ENCODE measurements at regions not wholly inside any gene's neighbourhood (a gene's known extent, or its start where the extent isn't known, plus 50 kb on each side); places are given as distances from the start of the nearest gene placed in this dataset.

DNA sequence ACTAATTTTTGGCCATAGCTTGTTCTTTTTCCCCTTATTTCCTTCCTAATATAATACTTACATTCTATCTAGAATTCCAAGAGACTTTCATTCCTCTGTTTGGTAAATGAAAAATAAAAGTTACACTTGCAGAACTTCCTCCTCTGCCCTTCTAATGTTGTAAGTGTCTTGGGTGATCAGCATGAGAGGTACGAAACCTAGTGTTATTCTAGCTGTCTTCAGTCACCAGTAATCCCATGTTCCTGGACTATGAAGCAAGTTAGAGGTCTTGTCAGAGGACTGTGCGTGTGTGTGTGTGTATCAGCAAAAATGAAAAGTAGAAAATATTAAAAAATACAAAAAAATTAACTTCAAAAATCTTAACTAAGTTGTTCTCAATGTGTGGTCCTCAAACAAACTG is 307.0 kb downstream of the SPRY2 start:
- no peak for DNase-seq (ENCODE audit: low read depth in 2 of 2)

DNA sequence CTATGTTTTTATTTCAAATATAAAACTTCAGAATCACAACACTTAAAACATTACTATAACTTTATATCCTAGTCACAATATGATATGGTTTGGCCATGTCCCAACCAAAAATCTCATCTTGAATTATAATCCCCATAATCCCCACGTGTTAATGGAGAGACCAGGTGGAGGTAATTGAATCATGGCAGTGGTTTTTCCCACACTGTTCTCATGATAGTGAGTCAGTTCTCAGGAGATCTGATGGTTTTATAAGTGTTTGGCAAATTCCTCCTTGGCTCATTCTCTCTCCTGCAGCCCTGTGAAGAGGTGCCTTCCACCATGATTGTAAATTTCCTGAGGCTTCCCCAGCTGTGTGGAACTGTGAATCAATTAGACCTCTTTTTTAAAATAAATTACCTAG is 307.6 kb downstream of the SPRY2 start:
- no peak for DNase-seq (ENCODE audit: low read depth in 2 of 2)

DNA sequence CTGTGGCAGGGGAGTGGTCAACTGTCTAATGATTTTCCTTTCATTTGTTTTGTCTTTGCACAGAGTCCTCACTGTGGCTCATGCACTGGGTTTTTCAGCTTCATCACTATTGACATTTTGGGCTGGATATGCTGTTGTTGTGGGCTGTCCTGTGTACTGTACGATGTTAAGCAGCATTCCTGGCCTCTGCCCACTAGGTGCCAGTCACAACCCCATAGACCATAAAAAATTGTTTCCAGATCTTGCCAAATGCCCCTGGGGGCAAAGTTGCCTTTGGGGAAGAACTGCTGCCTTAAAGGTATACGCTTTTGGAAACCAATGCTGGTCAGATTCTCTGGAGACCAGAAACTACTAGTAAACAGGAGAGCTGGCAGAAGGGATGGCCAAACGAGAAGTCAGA is 310.4 kb downstream of the SPRY2 start:
- no peak for DNase-seq (ENCODE audit: low read depth in 2 of 2)

DNA sequence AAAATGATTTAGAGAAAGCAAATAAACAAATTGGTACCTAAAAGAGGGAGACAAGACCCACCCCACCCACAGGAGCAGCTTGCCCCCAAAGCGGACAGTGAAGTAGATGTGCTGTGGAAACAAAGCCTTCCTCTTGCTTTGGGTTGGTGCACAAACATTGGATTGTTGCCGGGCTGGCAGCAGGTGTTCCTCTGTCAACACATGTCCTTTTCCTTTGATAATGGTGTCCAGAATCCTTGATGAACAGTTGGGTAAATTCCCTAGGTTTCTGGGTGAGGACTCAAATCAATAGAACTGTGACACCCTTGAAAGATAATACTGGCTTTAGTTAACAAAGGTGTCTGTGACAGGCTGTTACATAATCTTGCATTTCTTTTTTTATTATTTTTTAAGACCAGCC is 311.8 kb downstream of the SPRY2 start:
- DNase-seq (ENCODE audit: low read depth in 2 of 2) = no peak

DNA sequence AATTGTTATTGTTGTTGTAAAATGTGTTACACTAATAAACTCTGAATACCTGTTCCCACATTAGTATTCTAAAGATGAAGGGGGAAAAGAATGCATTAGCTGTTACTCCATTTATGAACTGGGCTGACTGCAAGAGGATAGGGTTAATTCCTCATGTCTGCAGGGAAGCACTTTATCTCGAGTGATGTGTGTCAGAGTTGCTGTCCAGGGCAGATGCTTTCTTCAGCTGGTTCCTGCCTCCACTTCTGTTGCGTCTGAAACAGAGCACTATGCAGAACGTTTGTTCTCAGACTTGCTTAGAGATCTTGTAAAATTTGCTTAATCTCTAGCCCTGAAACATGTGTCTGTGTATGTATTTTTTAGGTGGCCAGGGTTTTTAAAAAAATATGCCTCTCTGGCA is 318.8 kb downstream of the SPRY2 start:
- no peak for DNase-seq (ENCODE audit: low read depth in 2 of 2)

DNA sequence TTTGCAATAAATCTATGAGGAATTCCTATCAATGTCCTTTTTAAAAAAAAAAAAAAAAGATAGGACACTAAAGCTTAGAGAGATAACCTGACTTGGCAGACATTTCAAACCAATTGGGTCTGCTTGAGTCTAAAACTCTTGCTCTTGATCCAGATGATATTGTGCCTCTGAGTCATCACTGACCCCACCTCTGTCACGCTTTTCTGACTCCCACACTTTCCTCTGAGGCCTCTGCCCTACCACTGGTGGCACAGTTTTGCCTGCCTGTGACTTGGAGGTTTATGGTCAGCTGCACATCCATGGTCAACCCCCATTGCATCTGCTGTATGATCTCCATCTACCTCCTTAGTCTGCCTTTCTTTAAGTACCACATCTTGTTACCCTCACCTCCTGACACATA is 328.7 kb downstream of the SPRY2 start:
- no peak for DNase-seq (ENCODE audit: low read depth in 2 of 2)

DNA sequence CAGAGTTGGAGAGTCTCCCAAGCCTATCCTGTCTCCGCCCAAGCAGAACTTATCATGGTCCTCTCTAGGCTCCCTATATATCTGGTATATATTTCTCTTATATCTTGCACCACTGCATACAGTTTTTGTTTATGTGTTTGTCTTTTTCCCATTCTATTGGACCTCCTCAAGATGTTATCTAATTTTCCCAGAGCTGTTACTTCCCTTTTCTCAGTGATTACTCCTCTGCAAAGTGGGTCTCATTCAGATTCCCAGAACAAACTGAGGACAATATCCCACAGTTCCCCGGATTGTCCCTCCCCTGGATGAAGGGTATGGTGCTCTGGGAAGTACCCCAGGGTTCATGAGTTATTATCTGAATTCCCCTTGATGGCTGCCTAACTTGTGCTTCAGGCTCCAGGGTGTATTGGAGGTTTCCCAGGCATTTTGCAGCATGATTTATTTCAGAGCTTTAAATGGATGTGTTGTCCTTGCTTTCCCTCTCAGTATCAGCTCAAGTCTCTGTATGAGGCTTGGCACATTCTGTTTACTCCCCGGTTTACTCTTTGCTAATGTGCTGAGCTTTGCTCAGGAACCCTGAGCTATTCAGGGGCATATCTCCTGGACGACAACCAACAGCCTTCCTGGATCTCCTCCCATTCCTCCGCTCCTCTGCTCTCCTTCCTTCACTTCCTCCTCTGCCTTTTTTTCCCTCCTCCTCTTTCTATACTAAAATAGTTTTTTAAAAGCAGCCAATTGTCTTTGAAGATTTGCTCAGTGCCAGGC is 329.3 kb downstream of the SPRY2 start:
- no peak for DNase-seq (ENCODE audit: low read depth in 2 of 2)

DNA sequence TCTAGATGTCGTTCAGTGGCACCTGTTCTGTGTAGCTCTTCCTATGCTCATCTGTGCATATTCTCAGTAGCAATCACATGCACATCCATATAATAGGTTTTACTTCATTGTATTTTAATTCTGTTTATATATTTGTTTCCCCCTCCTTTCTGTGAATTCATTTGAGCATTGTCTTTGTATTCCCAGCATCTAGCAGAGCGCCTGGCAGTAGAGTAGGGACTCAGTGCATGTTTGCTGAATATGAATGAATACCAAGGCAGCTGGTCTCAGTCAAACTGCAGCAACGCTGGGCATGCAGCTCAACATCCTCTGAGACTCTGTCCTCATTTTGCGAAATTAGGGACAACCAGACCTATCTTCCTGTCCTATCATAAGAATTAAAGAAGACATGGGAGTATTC is 330.1 kb downstream of the SPRY2 start:
- DNase-seq (ENCODE audit: low read depth in 2 of 2) = no peak

DNA sequence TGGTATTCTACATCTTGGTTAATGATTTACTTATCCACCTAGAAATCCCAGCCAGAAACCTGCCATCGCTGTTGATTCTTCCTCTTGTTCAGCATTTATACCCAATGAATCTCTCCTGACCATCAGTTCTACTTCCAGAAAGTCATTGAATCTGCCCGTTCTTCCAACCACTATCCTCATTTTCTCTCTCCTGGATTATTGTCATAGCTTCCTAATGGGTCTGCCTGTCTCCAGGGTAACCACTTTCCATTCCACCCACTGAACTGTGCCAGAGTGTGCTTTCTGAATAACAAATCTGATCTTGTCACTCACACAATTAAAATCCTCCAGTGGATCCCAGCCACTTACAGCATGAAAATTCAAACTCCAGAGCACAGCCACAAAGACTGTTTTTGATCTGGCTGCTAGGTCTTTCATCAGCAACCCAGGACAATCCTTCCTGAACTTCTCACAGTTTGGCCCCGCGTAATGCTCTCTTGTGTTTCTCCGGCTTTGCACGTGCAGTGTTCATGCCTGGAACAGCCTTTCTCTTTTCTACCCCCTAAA is 330.6 kb downstream of the SPRY2 start:
- DNase-seq (ENCODE audit: low read depth in 2 of 2) = no peak

DNA sequence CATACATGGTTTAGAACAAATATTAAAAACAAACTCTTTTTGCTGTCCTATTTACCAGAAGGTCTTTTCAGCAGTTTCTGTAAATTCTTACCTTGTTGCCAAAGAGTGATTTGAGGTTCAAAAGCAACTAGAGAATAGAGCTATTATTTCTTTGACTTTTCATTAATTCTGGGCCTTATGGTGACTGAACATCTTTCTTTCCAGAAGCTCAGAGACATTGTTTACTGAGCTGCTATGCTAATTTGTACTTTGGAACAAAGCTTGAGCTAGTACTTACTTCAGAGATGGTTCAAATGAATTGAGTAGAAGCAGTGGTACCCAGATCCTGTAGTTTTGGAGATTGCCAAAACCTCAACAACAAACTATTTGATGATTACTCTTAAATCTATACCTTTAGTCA is 331.2 kb downstream of the SPRY2 start:
- no peak for DNase-seq (ENCODE audit: low read depth in 2 of 2)

DNA sequence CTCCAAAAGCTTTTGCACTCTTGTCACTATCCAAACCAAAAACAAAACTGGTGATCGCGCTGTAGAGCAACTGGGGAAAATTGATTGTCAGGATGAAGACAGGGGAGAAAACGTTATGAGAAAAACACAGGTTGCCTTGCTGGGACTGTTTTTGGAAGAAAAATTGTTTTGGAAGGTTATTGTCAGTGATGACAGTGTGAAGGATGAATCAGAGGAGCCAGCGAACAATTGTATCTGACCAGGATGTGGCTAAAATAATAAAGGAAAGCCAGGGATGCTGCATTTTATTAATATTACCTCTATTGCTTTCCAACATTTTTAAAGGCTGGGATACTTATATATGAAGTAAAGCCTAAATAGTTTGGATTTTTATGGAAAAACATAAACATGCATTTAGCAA is 334.0 kb downstream of the SPRY2 start:
- no peak for DNase-seq (ENCODE audit: low read depth in 2 of 2)

DNA sequence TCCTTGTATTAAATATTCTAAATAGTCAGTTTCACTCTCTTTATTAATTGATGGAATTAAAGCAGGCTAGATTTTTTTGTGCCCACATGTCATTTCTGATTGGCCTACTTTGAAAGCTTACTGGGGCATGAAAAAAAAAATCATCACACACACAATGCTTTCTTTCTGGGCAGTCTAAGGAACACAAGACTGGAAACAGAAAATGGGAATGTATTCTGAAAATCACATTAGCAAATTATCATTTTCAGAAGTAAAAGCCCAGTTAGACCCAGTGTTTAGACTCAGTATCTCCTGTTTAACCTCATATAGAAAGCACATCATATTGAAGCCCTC is 339.4 kb downstream of the SPRY2 start:
- DNase-seq (ENCODE audit: low read depth in 2 of 2) = no peak

DNA sequence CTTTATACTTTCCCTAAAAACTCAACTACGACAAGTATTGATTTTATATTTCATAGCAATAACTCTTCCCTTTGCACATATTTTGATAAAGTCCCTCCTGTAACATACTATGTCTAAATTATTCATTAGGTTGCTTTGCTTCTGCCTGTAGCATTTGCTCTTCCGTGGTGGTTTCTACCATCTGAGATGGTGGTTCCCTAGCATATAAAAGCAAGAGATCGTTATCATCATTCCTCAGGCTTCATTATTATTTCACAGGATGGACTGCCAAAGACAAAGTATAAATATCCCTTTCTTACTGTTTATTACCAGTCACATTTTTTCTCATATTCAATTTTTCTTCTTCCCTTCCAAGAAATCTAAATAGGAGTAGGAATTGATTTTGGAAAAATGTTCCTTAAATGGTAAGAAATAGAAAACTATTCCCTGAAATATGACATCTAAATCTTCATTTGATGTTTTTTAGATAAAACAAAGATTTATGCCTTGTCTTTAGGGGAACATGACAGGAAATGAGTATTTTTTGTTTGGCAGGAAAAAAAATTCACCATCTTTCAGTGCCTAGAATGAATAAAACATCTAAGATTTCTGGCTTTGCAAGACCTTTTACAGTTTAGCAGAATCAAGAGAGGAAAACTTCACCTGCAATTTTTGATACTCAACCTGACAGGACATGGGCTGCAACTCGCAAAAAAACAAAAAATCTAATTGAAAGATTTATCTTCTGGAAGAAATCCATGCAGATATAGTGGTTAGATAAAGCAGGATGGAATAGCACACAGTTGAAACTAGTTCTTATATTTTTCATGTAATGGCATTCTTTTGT is 340.0 kb downstream of the SPRY2 start:
- no peak for DNase-seq (ENCODE audit: low read depth in 2 of 2)

DNA sequence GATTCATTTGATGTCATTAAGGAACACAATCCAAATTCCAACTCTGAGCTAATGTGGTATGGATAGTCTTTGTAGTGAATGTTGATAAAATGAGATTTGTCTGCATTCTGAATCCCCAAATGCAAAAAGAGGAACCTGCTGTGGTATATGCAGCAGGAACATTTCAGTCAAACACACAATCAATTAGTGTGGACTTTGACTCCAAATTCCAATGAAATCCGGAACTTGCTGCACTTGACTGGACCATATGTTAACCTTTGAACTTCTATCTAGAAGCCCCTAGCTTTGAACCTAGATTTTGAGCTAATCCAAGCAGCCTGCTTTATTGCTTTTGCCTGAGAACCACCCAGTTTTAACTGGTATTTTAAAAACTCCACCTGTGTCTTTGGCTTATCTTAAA is 341.3 kb downstream of the SPRY2 start:
- DNase-seq (ENCODE audit: low read depth in 2 of 2) = no peak

DNA sequence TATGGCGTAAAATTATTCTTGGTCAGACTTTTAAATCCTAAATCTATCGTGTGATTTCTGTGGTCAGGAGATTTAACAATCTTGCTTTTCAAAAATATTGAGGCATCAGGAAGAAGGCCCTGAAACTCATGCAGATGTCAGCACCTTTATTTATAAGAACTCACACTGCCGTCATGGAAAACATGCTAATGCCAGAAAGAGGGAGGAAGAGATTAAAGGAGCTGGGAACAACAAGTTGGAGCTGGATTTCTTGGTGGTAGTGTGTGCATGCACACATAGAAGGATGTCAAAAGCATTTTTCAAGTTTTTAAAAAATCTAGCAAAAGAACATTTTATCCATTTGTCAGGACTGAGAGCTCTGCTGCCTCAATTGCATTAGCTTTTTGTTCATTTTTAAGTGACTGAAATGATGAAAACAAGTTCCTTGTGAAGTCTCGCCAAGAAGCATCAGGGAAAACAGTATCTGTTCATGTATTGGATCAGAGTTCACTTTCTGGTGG is 342.5 kb downstream of the SPRY2 start:
- no peak for DNase-seq (ENCODE audit: low read depth in 2 of 2)

DNA sequence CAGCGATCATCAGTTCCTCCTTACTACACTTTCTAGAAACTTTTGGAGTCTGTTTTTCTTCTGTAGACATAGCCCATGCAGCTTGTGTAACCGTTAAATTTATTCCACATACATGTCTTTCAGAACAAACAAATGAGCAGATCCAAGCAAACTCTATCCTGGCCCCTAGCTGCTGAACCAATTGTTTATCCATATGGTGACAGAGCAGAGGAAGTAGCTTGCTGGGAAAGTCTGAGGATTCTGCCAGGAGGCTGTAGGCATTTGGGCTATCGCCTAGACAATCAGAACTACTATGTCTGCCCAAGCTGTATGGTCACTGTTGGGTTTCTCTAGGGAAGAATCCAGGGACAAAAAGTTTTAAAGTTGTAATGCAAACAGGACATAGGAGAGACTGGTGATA is 343.7 kb downstream of the SPRY2 start:
- no peak for DNase-seq (ENCODE audit: low read depth in 2 of 2)

DNA sequence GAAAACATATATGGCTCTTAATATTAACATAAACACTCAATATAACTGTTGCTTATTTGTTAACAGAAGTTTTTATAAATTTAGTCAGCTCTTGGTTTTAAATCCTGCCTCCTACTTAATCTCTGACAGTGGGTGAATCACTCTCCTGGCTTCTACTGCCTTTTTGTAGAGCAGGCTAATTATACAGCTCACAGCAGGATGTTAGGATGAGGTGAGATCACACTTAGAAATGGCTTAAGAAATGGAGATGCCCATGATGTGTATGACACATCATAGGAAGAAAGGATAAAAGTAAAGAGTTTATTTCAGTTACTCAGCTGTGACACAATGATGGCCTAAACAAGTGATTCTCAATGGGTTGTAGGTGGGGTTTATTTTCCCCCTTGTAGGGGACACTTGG is 345.6 kb downstream of the SPRY2 start:
- no peak for DNase-seq (ENCODE audit: low read depth in 2 of 2)

DNA sequence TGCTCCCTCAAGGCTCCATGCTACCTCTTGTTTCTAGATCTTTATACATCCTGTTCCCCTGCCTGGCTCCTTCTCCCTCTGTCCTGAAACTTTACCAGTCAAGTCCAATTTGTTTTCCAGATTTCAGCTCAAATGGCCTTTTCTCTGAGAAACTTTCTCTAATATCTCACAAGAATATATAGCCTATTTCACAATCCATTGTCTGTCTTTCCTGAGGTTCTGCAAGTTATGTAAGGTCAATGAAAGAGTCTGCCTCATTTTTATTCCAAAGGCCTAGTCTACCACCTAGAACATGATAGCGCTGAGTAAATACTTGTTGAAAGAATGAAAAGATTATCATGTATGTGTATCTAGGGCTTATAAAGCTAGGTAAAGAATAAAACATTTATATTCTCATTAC is 348.8 kb downstream of the SPRY2 start:
- DNase-seq (ENCODE audit: low read depth in 2 of 2) = no peak

DNA sequence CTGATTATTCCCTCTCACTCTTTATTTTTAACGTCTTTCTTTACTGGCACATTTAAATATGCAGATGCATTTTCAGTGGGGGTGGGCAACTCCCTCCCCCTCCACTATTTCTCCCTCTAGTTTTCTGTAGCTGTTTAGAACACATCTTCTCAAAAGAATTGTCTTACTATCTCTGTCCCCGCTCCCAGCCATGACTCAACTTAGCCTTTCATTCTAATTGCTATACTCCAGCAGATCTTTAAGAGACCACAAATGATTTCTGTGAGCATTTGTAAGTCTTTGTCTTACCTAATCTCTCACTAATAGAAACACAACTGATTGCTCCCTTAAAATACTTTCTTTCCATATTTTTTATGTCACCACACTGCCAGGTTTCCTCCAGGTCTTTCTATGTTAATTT is 350.9 kb downstream of the SPRY2 start:
- no peak for DNase-seq (ENCODE audit: low read depth in 2 of 2)

DNA sequence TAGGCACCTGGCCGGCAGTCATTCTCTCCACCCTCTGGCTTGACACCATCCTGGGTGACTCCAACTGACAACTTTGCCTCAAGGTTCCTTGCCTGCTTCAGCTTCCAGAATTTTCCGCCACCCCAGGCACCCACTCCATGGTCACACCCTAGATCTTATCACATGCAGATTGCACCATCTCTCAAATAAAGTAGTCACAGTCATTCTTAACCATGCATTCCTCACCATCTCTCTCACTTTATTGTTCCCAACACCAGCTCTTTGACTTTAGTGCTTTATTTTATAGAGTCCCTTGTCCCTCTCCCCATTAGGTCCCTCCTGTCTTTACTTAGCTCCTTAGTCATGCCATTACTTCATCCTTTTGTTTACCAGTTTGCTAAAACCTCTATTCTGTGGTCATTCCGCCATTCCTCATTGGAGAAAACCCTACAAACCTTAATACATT is 351.7 kb downstream of the SPRY2 start:
- no peak for DNase-seq (ENCODE audit: low read depth in 2 of 2)

DNA sequence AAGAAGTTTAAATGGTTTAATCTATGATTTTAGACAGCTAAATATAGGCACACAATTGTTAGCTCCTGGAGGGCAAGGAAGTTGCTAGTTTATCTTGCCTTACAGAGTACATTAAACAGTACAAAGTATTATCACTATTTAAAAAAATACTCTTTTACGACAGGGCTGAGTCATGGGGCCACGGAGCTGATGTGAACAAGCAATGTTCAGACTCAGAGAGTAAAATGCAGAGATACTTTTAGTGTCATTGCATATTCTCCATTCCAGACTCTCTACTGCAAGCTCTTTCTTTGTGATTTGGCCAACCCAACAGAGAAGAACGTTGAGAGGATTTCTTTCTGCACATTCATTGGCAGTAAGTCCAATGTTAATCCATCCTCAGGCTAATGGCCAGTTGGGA is 352.4 kb downstream of the SPRY2 start:
- DNase-seq (ENCODE audit: low read depth in 2 of 2) = no peak

DNA sequence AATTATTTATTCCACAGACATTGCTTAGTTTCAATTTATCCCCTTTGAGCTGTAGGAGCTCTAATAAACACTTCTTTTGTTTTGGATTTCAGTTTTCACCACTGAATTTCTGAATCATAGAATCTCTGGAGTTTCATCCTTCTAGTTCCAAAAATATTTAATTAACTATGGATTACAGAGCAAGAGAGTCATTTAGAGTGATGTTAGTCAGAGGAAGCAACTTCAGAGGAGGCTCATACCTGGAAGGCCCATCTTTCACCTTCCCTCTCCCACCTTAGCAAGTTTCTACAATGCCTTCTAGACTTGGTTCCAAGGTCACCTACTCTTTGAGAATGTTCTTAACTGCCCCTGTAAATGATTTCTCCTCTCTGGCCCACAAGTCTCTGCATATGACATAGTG is 353.2 kb downstream of the SPRY2 start:
- no peak for DNase-seq (ENCODE audit: low read depth in 2 of 2)

DNA sequence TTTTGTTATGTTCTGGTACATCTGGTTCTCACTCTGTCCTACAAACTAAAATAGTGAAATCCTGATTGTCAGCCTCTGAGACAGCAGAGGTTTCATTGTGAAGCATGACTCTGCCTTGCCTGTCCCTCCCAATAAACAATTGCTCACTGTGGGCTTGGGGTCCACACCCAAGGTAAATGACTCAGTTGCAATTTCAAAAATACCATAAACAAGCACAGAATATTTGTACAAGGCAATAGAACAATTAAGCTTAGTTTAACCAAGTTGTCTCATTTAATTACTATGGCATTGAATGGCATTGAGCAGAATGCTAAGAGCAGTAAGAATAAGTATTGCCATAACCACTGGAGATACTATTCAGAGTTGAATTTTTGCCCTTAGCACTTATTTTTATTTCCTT is 353.6 kb downstream of the SPRY2 start:
- DNase-seq (ENCODE audit: low read depth in 2 of 2) = no peak

All from stimulated activated CD8-positive, alpha-beta memory T cell treated with anti-CD3 and anti-CD28 coated beads, Interleukin-7, amount 100 ng/mL, for 4 hours (primary cell).